ENCODE measurements at regions not wholly inside any gene's neighbourhood (a gene's known extent, or its start where the extent isn't known, plus 50 kb on each side); places are given as distances from the start of the nearest gene placed in this dataset.

DNA sequence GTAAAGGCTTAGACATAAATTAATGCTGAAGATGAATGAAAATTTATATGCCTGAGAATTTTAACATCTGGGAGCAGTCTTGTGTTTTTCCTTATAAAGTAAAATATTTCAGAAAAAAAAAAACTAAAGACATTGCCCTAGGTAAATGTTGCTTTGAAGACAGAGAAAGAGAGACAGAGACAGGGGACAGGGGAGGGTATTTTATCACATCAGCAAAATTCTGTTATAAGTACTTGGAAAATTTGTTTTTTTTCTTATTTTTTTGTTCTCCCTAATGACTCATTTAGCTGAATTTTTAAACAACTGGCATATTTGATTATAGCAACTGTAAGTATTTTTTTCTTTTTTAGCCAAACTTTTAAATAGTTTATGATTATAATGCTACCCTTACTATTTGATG, 1540.6 kb upstream of the GBE1 start:
- no peak overlapping the region for H3K9ac ChIP-seq (ENCODE audit: low read depth, low read length)
- no peak overlapping the region for H3K27ac ChIP-seq (ENCODE audit: low read depth, low read length)
- no peaks in the 10 kb centered on the region for H3K9me3 ChIP-seq (ENCODE audit: control insufficient read depth, insufficient read depth, low read length)
- no peak overlapping the region for H3K4me3 ChIP-seq (ENCODE audit: low read depth, low read length)
- H3K4me1 ChIP-seq (ENCODE audit: control insufficient read depth, insufficient read depth, low read length): no peaks in the 10 kb centered on the region
- no peaks in the 10 kb centered on the region for H3K36me3 ChIP-seq (ENCODE audit: control insufficient read depth, insufficient read depth, low read length)
- no peaks in the 10 kb centered on the region for H3K27me3 ChIP-seq (ENCODE audit: control insufficient read depth, insufficient read depth, low read length)

DNA sequence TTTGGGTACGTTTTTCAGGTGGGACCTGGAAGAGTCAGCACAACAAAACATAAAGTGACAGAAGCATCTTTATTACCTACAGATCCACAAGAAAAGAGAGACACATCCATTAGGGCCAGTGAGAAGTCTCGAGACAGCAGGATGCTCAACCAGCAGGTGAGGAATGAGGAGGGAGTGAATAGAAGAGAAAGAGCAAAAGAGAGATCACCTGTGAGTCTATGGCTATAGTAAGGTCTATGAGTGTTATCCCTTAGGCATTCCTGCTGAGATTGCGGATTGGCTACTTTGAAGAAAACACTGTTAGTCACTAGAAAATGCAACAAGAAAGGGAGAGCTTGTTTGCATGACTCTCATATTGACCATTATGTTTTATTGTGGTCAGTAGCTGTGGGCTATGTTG, 1556.2 kb upstream of the GBE1 start:
- H3K27me3 ChIP-seq (ENCODE audit: control insufficient read depth, insufficient read depth, low read length): no peaks in the 10 kb centered on the region
- peaks cover 18% of the 10 kb centered on the region for H3K4me1 ChIP-seq (ENCODE audit: control insufficient read depth, insufficient read depth, low read length)
- no peak overlapping the region for H3K9ac ChIP-seq (ENCODE audit: low read depth, low read length)
- no peak overlapping the region for H3K4me3 ChIP-seq (ENCODE audit: low read depth, low read length)
- no peaks in the 10 kb centered on the region for H3K36me3 ChIP-seq (ENCODE audit: control insufficient read depth, insufficient read depth, low read length)
- peak overlapping the region; percentile 17 for H3K27ac ChIP-seq (ENCODE audit: low read depth, low read length)
- no peaks in the 10 kb centered on the region for H3K9me3 ChIP-seq (ENCODE audit: control insufficient read depth, insufficient read depth, low read length)

DNA sequence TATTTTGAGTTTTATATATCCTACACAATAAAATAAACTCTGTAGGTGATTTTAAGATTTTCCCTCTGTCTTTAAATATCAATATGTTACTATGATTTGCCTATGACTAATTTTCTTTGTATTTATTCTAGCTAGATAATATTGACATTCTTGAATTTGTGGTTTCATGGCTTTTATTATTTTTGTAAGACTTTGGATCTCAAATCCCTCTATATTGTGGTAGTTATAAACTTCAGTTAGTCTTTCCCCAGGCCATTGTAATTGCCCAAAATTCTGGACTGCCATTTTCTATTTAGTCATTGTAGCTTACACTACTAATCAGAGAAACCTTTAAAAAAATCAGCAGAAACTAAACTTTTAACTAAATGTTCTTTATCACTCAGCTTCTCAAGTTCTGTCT, 1559.3 kb upstream of the GBE1 start:
- H3K27ac ChIP-seq (ENCODE audit: low read depth, low read length): no peak overlapping the region

DNA sequence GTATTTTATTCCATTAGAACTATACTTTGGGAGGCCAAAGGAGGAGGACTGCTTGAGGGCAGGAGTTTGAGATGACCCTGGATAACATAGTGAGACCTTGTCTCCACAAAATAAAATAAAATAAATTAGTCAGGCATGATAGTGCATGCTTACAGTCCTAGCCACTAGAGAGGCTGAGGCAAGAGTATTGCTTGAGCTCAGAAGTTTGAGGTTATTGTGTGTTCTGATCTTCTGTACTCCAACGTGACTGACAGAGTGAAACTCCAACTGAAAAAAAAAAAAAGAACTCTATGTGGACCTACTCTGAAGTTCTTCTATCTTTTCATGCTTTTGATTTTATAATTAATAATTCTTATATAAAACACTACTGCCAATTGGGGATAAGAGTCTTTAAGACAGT, 1560.0 kb upstream of the GBE1 start:
- Histone ChIP-seq H3K4me3 (ENCODE audit: low read depth, low read length) (no peak overlapping the region), H3K4me1 (ENCODE audit: control insufficient read depth, insufficient read depth, low read length) (peaks cover 18% of the 10 kb centered on the region), H3K27me3 (ENCODE audit: control insufficient read depth, insufficient read depth, low read length) (no peaks in the 10 kb centered on the region), H3K27ac (ENCODE audit: low read depth, low read length) (no peak overlapping the region), H3K9ac (ENCODE audit: low read depth, low read length) (no peak overlapping the region), H3K36me3 (ENCODE audit: control insufficient read depth, insufficient read depth, low read length) (no peaks in the 10 kb centered on the region), H3K9me3 (ENCODE audit: control insufficient read depth, insufficient read depth, low read length) (no peaks in the 10 kb centered on the region)

More for the DNA sequence above, 1559.3 kb upstream of the GBE1 start:
- H3K36me3 ChIP-seq (ENCODE audit: control insufficient read depth, insufficient read depth, low read length): no peaks in the 10 kb centered on the region
- no peaks in the 10 kb centered on the region for H3K9me3 ChIP-seq (ENCODE audit: control insufficient read depth, insufficient read depth, low read length)
- no peak overlapping the region for H3K9ac ChIP-seq (ENCODE audit: low read depth, low read length)
- peaks cover 18% of the 10 kb centered on the region for H3K4me1 ChIP-seq (ENCODE audit: control insufficient read depth, insufficient read depth, low read length)
- H3K4me3 ChIP-seq (ENCODE audit: low read depth, low read length): no peak overlapping the region
- no peaks in the 10 kb centered on the region for H3K27me3 ChIP-seq (ENCODE audit: control insufficient read depth, insufficient read depth, low read length)

DNA sequence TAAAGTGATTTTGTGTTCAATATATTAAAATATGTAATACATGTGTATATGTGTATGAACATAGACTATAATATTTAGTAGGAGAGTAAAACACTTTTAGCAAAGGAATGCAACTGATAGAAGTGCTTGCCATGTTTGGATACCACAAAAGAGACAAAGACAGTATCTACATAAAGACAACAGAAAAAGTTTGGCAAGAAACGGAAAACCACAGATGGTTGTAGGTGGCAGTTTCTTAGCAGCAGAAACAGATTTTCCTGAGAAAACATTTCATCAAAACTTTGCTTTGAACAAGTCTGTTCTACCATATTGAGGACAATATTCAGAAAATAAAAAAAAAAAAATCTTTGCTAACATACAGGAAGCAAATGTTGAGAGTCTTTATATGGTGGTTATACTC, 1560.4 kb upstream of the GBE1 start:
- Histone ChIP-seq H3K4me3 (ENCODE audit: low read depth, low read length) (no peak overlapping the region), H3K27ac (ENCODE audit: low read depth, low read length) (no peak overlapping the region), H3K4me1 (ENCODE audit: control insufficient read depth, insufficient read depth, low read length) (peaks cover 18% of the 10 kb centered on the region), H3K36me3 (ENCODE audit: control insufficient read depth, insufficient read depth, low read length) (no peaks in the 10 kb centered on the region), H3K27me3 (ENCODE audit: control insufficient read depth, insufficient read depth, low read length) (no peaks in the 10 kb centered on the region), H3K9ac (ENCODE audit: low read depth, low read length) (no peak overlapping the region), H3K9me3 (ENCODE audit: control insufficient read depth, insufficient read depth, low read length) (no peaks in the 10 kb centered on the region)

DNA sequence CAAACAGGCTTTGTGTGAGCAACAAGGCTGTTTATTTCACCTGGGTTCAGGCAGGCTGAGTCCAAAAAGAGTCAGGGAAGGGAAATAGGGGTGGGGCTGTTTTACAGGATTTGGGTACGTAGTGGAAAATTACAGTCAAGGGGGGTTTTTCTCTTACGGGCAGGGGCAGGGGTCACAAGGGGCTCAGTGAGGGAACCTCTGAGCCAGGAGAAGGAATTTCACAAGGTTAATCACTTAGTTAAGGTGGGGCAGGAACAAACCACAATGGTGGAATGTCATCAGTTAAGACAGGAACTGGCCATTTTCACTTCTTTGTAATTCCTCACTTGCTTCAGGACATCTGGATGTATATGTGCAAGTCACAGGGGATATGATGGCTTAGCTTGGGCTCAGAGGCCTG, 1592.8 kb upstream of the GBE1 start:
- Histone ChIP-seq H3K4me1 (ENCODE audit: control insufficient read depth, insufficient read depth, low read length) (no peaks in the 10 kb centered on the region), H3K27me3 (ENCODE audit: control insufficient read depth, insufficient read depth, low read length) (no peaks in the 10 kb centered on the region), H3K27ac (ENCODE audit: low read depth, low read length) (no peak overlapping the region), H3K9me3 (ENCODE audit: control insufficient read depth, insufficient read depth, low read length) (peaks cover 10% of the 10 kb centered on the region), H3K36me3 (ENCODE audit: control insufficient read depth, insufficient read depth, low read length) (no peaks in the 10 kb centered on the region), H3K9ac (ENCODE audit: low read depth, low read length) (no peak overlapping the region), H3K4me3 (ENCODE audit: low read depth, low read length) (no peak overlapping the region)

DNA sequence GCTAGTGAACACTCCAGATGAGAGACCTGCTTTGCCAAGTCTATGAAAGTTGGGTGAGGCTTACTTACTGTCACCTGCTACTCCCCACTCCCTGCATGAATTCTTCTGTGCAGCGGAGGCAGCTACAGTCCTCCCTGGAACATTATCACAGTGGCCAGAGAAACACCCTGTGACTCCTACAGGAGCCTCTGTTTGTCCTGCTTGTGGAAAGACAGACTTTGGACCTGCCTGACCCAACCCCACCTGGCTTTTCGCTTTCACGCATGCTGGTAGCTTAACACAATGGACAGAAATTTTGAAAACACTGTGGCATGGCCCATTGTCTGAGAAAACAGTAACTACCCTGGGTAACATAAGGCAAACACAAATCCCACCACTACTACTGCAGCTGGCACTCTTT, 1565.5 kb upstream of the CADM2 start:
- H3K36me3 ChIP-seq (ENCODE audit: control insufficient read depth, insufficient read depth, low read length): no peaks in the 10 kb centered on the region
- H3K4me3 ChIP-seq (ENCODE audit: low read depth, low read length): no peak overlapping the region
- no peaks in the 10 kb centered on the region for H3K4me1 ChIP-seq (ENCODE audit: control insufficient read depth, insufficient read depth, low read length)
- H3K27ac ChIP-seq (ENCODE audit: low read depth, low read length): no peak overlapping the region
- H3K9ac ChIP-seq (ENCODE audit: low read depth, low read length): no peak overlapping the region
- no peaks in the 10 kb centered on the region for H3K27me3 ChIP-seq (ENCODE audit: control insufficient read depth, insufficient read depth, low read length)
- H3K9me3 ChIP-seq (ENCODE audit: control insufficient read depth, insufficient read depth, low read length): no peaks in the 10 kb centered on the region

DNA sequence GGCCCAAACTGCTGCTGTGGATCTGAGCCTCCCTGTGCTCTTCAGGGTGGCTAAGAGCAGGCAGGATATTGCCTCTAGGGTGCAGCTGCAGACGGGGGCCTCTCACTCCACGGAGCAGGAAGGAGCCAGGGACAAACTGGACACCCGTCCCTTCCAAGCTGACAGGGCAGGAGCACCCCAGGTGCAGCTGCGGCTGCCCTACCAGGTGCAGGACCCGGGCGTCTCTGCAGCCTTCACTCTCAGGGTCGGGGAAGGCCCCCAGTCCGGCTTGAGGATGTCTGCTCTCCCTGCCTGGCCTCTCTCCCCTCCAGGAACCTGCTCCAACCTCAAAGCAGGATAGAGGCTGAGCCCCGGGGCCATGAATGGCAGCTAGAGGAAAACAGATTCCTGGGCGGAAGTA, 1554.9 kb upstream of the CADM2 start:
- H3K36me3 ChIP-seq (ENCODE audit: control insufficient read depth, insufficient read depth, low read length): no peaks in the 10 kb centered on the region
- no peaks in the 10 kb centered on the region for H3K4me1 ChIP-seq (ENCODE audit: control insufficient read depth, insufficient read depth, low read length)
- H3K9me3 ChIP-seq (ENCODE audit: control insufficient read depth, insufficient read depth, low read length): peaks cover 4% of the 10 kb centered on the region; the same call in 1 of the 2 replicates
- H3K27ac ChIP-seq (ENCODE audit: low read depth, low read length): no peak overlapping the region
- no peak overlapping the region for H3K9ac ChIP-seq (ENCODE audit: low read depth, low read length)
- H3K4me3 ChIP-seq (ENCODE audit: low read depth, low read length): no peak overlapping the region
- H3K27me3 ChIP-seq (ENCODE audit: control insufficient read depth, insufficient read depth, low read length): no peaks in the 10 kb centered on the region

DNA sequence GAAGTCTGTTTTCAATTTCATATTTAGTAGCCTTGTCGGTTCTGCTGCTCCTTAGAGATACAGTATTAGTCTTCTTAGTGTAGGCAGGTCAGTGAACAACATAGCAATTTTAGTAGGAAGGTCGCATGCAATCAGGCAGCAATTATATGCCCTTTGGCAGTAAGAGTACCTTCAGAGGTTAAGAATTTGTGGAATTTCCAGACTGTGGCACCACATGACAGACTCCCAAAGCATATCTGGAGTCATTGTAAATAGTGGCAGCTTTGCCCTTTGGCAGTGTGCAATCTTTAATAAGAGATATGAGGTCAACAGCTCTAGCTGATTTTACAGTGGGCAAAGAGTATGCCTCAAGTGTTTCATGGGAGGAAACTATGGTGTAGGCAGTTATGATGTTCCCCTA, 1532.5 kb upstream of the CADM2 start:
- H3K27ac ChIP-seq (ENCODE audit: low read depth, low read length): no peak overlapping the region
- H3K36me3 ChIP-seq (ENCODE audit: control insufficient read depth, insufficient read depth, low read length): no peaks in the 10 kb centered on the region
- no peaks in the 10 kb centered on the region for H3K4me1 ChIP-seq (ENCODE audit: control insufficient read depth, insufficient read depth, low read length)
- no peak overlapping the region for H3K9ac ChIP-seq (ENCODE audit: low read depth, low read length)
- no peaks in the 10 kb centered on the region for H3K9me3 ChIP-seq (ENCODE audit: control insufficient read depth, insufficient read depth, low read length)
- H3K27me3 ChIP-seq (ENCODE audit: control insufficient read depth, insufficient read depth, low read length): no peaks in the 10 kb centered on the region
- no peak overlapping the region for H3K4me3 ChIP-seq (ENCODE audit: low read depth, low read length)

DNA sequence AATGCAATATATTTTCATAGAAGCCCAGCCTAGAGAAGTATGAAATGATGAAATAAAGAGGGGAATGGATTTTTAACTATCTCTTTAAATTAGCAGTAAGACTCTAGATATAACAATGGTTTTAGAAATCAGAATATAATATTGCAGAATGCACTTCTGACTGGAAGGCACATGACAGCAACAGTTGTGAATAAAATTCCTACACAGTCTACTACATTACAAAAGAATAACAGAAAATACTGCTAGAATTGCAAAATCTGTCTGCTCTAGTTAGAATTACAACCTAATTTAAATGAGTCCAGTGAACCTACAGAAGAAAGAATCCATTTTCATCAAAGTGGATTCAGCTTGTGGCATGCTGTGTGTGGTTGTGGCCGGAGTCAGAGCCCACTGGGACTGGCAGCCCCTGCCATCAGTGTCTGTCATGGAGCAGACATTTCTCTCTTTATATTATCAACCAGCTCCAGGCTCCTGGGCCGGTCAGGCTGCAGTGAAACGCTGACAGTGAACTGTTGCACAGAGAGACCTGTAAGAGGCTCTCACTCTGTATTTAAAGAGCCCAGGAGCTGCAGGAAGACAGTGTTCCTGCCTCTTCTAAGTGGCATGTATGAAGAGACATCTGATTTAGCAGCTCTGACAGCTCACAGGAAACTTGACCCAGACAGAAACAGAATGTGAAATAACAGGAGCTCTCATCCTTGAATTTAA, 1523.8 kb upstream of the CADM2 start:
- no peaks in the 10 kb centered on the region for H3K36me3 ChIP-seq (ENCODE audit: control insufficient read depth, insufficient read depth, low read length)
- H3K4me1 ChIP-seq (ENCODE audit: control insufficient read depth, insufficient read depth, low read length): 0 out of 2 replicates have a peak, but pooled peaks cover 4% of the 10 kb centered on the region
- H3K27ac ChIP-seq (ENCODE audit: low read depth, low read length): no peak overlapping the region
- H3K27me3 ChIP-seq (ENCODE audit: control insufficient read depth, insufficient read depth, low read length): no peaks in the 10 kb centered on the region
- no peaks in the 10 kb centered on the region for H3K9me3 ChIP-seq (ENCODE audit: control insufficient read depth, insufficient read depth, low read length)
- H3K4me3 ChIP-seq (ENCODE audit: low read depth, low read length): no peak overlapping the region
- H3K9ac ChIP-seq (ENCODE audit: low read depth, low read length): no peak overlapping the region

DNA sequence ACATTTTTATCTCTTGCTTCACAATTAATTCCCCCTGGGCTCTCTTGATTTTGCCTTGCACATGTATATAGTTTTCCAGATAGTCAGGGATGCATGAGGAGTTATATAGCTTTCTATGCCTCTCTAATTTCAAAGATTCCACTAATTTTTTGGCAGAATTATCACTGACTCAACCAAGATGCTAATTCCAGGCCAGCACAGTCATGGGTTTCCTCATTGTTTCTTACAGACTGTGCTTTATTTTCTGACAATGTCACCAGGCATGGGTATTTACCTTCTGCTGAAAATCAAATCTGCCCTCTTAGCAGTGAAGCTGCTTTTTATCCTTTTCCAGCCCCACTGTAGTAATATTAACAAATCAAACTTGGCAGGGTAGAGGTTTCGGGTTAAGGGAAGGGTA, 1520.6 kb upstream of the CADM2 start:
- Histone ChIP-seq H3K9ac (ENCODE audit: low read depth, low read length) (no peak overlapping the region), H3K4me1 (ENCODE audit: control insufficient read depth, insufficient read depth, low read length) (0 out of 2 replicates have a peak, but pooled peaks cover 4% of the 10 kb centered on the region), H3K27ac (ENCODE audit: low read depth, low read length) (no peak overlapping the region)

More for the DNA sequence above, 1520.6 kb upstream of the CADM2 start:
- Histone ChIP-seq H3K36me3 (ENCODE audit: control insufficient read depth, insufficient read depth, low read length) (no peaks in the 10 kb centered on the region), H3K27me3 (ENCODE audit: control insufficient read depth, insufficient read depth, low read length) (no peaks in the 10 kb centered on the region), H3K4me3 (ENCODE audit: low read depth, low read length) (no peak overlapping the region), H3K9me3 (ENCODE audit: control insufficient read depth, insufficient read depth, low read length) (no peaks in the 10 kb centered on the region)
